Testis (tissue), 2 donors: ENCODE measurements at regions not wholly inside any gene's neighbourhood (a gene's known extent, or its start where the extent isn't known, plus 50 kb on each side); places are given as distances from the start of the nearest gene placed in this dataset.

Source experiments
- DNase-seq: peaks from one replicate; pipeline ENCODE4 v3.0.0-alpha.2; 2019
- H3K27ac ChIP-seq, 2 donors: fragments of 200-600 bp; sonication (generic); one replicate each; pipeline ENCODE4 v1.5.1; 2019
- H3K27me3 ChIP-seq: fragments of 200-600 bp; sonication (generic); one replicate; pipeline ENCODE4 v1.5.1; 2019
- H3K36me3 ChIP-seq: fragments of 200-600 bp; sonication (generic); one replicate; pipeline ENCODE4 v1.5.1; 2017; ENCODE audit warnings: low read depth; ENCODE audit errors: missing control alignments
- H3K4me1 ChIP-seq: fragments of 200-600 bp; sonication (generic); one replicate; pipeline ENCODE4 v1.5.1; 2019
- H3K4me3 ChIP-seq, 2 donors: fragments of 200-600 bp; sonication (generic); one replicate each; pipeline ENCODE4 v1.5.1; 2017 to 2019
- H3K9me3 ChIP-seq: fragments of 200-600 bp; sonication (generic); one replicate; pipeline ENCODE4 v1.5.1; 2017
- POLR2A ChIP-seq: fragments of 450-650 bp; IDR thresholded peaks from one replicate; pipeline ENCODE4 v1.6.1; 2017; ENCODE audit warnings: antibody characterized with exemption, mild to moderate bottlenecking, moderate library complexity
- WGBS, 2 donors: methylation state at CpG; one replicate each; pipeline ENCODE4 v1.1.5; 2018; 5-methylcytosine and 5-hydroxymethylcytosine counted together
- intact Hi-C: fragments of 100-400 bp; cut with DNase I; formaldehyde crosslinking; loops from one replicate; pipeline ENCODE4 v1.15.1; 2023; ENCODE audit warnings: low total_unique reads
- TF ChIP-seq, protein P1 (sequence below), 3 experiments: fragments of 450-650 bp in 2 of 3; fragments of 200-600 bp in 1 of 3; sonication (generic) in 1 of 3; IDR thresholded peaks; one replicate each; pipeline ENCODE4 v1.5.1; 2016 to 2019; ENCODE audit warnings: antibody characterized with exemption in 3 of 3, mild to moderate bottlenecking in 2 of 3, moderate library complexity in 1 of 3

DNA sequence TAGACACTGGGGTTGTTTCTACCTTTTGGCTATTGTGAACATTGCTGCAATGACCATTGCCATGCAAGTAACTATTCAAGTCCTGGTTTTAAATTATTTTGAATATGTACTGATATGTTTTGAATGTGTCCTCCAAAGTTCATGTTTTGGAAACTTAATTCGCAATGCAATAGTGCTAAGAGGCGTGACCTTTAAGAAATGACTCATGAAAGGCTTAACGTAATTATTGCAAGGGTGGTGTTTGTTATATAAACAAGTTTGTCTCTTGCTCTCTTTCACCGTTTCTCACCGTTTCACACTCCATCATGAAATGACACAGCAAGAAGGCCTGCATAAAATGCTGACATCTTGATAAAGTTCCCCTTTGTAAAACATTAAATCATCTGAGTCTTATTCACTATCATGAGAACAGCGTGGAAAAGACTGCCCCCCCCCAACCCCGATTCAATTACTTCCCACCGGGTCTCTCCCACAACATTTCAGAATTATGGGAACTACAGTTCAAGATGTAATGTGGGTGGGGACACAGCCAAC, 506.9 kb upstream of the FAM47C start:
- WGBS, 2 donors, result 88 to 96% methylated on average over 8 of the region's 8 CpGs
- no peak for TF ChIP-seq POLR2A
- TF ChIP-seq, protein P1, sequence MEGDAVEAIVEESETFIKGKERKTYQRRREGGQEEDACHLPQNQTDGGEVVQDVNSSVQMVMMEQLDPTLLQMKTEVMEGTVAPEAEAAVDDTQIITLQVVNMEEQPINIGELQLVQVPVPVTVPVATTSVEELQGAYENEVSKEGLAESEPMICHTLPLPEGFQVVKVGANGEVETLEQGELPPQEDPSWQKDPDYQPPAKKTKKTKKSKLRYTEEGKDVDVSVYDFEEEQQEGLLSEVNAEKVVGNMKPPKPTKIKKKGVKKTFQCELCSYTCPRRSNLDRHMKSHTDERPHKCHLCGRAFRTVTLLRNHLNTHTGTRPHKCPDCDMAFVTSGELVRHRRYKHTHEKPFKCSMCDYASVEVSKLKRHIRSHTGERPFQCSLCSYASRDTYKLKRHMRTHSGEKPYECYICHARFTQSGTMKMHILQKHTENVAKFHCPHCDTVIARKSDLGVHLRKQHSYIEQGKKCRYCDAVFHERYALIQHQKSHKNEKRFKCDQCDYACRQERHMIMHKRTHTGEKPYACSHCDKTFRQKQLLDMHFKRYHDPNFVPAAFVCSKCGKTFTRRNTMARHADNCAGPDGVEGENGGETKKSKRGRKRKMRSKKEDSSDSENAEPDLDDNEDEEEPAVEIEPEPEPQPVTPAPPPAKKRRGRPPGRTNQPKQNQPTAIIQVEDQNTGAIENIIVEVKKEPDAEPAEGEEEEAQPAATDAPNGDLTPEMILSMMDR (IDR thresholded peaks at IDR 0.05), result no peak
- Histone ChIP-seq H3K9me3 (no peaks in the 10 kb centered on the region), H3K4me1 (no peaks in the 10 kb centered on the region), H3K27me3 (no peaks in the 10 kb centered on the region), H3K27ac (no peak overlapping the region), H3K4me3 (no peak overlapping the region), H3K36me3 (no peaks in the 10 kb centered on the region)
- DNase-seq, result no peak
- intact Hi-C loops, result no loop called here

DNA sequence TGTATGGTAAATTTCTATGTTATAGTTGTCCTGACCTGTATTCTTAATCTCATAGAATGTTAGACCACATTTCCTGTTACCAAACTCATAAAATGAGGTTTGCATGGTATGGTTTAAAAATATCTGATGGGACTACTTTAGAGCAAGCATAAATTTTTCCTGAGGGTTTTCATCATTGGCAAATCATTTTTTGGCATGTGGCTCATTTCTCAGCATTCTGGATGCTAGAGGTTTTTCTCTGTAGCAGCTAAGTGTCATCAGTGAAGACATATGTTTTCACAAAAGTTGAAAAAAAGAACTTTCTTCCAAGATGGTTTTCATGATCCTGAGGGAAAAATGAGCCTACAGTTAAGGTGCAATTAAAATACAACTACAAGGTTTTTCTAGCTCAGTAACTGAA, 503.5 kb upstream of the FAM47C start:
- Histone ChIP-seq H3K27ac (no peak overlapping the region), H3K9me3 (no peaks in the 10 kb centered on the region), H3K27me3 (no peaks in the 10 kb centered on the region), H3K4me1 (no peaks in the 10 kb centered on the region), H3K36me3 (no peaks in the 10 kb centered on the region), H3K4me3 (no peak overlapping the region)
- DNase-seq, result no peak
- intact Hi-C loops, result no loop called here
- TF ChIP-seq, protein P1 (IDR thresholded peaks at IDR 0.05), result no peak
- TF ChIP-seq POLR2A, result no peak

- Histone ChIP-seq H3K27me3 (no peaks in the 10 kb centered on the region), H3K4me3 (no peak overlapping the region), H3K27ac (no peak overlapping the region), H3K36me3 (no peaks in the 10 kb centered on the region), H3K9me3 (no peaks in the 10 kb centered on the region), H3K4me1 (no peaks in the 10 kb centered on the region)
- intact Hi-C loops, result no loop called here
- no peak for TF ChIP-seq POLR2A
- TF ChIP-seq, protein P1 (IDR thresholded peaks at IDR 0.05), result no peak
- no peak for DNase-seq
- WGBS, 2 donors, result 43% methylated on average over 1 of the region's 1 CpG; no CpG with 5 or more reads in 1 of the 2 donors
Observed at GRCh38 chrX:36508042-36508441, 500.1 kb upstream of the FAM47C start.

DNA sequence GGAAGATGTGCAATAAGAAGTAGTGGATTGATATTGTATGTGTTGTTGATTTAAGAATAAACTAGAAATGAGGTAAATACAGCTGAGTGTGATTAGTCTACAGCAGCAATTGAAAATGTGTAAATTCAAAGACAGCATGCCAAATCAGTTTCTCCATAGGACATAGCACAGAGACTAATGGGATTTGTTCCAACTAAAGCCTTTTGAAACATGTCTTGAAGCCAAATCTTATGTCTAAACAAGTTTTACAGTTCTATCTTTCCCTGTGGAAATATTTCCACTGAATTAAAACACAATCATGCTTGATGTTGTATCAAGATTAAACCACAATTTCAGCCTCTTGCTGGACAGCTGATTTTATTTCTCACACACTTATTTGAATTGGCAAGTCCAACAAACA, 497.4 kb upstream of the FAM47C start:
- no peak overlapping the region for H3K27ac ChIP-seq
- intact Hi-C loops, result no loop called here
- H3K4me3 ChIP-seq, result no peak overlapping the region
- H3K36me3 ChIP-seq, result no peaks in the 10 kb centered on the region
- H3K27me3 ChIP-seq, result no peaks in the 10 kb centered on the region
- no peak for DNase-seq
- TF ChIP-seq POLR2A, result no peak
- TF ChIP-seq, protein P1 (IDR thresholded peaks at IDR 0.05), result no peak
- no peaks in the 10 kb centered on the region for H3K9me3 ChIP-seq
- H3K4me1 ChIP-seq, result no peaks in the 10 kb centered on the region

DNA sequence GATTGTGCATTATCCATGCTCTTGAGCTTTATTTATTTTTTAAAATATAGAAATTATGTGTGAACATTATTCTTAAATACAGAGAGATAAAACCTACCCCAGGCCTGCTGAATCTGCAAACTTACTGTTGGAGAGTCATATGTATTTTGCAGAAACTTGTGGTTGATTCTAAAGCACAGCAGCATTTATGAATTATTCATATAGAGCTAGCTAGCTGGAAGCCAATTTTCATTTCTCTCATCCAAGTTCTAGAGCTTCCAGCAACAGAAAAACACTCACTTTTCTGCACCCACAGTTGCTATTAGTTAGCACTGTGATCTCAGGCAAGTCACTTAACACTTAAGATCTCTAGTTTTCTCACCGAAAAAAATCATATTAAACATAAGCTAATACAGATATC, 479.5 kb upstream of the FAM47C start:
- intact Hi-C loops, result no loop called here
- no peak overlapping the region for H3K4me3 ChIP-seq
- 89 to 90% methylated on average over 1 of the region's 1 CpG for whole genome bisulfite sequencing, 2 donors
- DNase-seq, result no peak
- TF ChIP-seq, protein P1 (IDR thresholded peaks at IDR 0.05), result no peak
- no peak for TF ChIP-seq POLR2A
- H3K27me3 ChIP-seq, result no peaks in the 10 kb centered on the region
- H3K9me3 ChIP-seq, result no peaks in the 10 kb centered on the region
- no peak overlapping the region for H3K27ac ChIP-seq
- H3K36me3 ChIP-seq, result no peaks in the 10 kb centered on the region
- no peaks in the 10 kb centered on the region for H3K4me1 ChIP-seq
